ENCODE measurements at regions not wholly inside any gene's neighbourhood (a gene's known extent, or its start where the extent isn't known, plus 50 kb on each side); places are given as distances from the start of the nearest gene placed in this dataset.
"Not testable (repeated sequence)": the region's sequence is repeated elsewhere in the genome, so short reads cannot be mapped to it uniquely, and the experiment has no call there.

DNA sequence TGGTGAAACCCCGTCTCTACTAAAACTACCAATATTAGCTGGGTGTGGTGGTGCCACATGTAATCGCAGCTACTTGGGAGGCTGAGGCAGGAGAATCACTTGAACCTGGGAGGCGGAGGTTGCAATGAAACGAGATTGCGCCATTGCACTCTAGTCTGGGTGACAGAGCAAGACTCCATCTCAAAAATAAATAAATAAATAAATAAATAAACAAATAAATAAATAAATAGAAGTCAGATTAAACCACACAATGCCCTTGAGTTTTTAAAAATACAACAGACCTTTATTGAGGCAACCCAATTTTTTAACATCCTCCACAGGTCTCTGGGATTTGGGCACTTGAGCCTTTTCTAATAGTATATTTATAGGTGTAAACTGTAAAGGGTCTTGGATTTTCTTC, 167.3 kb downstream of the SEC23IP start:
- not testable (repeated sequence) for TF ChIP-seq ESRRA (IDR thresholded peaks at IDR 0.05; ENCODE audit: borderline replicate concordance, low read length); RAD21 (conservative IDR thresholded peaks at IDR 0.05 in 1 of 2, IDR thresholded peaks at IDR 0.05 in 1 of 2); POLR2A (IDR thresholded peaks at IDR 0.05; ENCODE audit: low read length); CHD4 (IDR thresholded peaks at IDR 0.05; ENCODE audit: borderline replicate concordance); SMC3 (IDR thresholded peaks at IDR 0.05)
- TF ChIP-seq, protein P1, sequence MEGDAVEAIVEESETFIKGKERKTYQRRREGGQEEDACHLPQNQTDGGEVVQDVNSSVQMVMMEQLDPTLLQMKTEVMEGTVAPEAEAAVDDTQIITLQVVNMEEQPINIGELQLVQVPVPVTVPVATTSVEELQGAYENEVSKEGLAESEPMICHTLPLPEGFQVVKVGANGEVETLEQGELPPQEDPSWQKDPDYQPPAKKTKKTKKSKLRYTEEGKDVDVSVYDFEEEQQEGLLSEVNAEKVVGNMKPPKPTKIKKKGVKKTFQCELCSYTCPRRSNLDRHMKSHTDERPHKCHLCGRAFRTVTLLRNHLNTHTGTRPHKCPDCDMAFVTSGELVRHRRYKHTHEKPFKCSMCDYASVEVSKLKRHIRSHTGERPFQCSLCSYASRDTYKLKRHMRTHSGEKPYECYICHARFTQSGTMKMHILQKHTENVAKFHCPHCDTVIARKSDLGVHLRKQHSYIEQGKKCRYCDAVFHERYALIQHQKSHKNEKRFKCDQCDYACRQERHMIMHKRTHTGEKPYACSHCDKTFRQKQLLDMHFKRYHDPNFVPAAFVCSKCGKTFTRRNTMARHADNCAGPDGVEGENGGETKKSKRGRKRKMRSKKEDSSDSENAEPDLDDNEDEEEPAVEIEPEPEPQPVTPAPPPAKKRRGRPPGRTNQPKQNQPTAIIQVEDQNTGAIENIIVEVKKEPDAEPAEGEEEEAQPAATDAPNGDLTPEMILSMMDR (IDR thresholded peaks at IDR 0.05) = not testable (repeated sequence)
